ENCODE measurements at regions not wholly inside any gene's neighbourhood (a gene's known extent, or its start where the extent isn't known, plus 50 kb on each side); places are given as distances from the start of the nearest gene placed in this dataset.

GRCh38 chr4:82140422-82140821, 233.4 kb downstream of the HNRNPD start:
- POLR2A ChIA-PET (ENCODE audit: partially characterized antibody): no interaction called here

More at GRCh38 chr4:82140422-82140821, 233.4 kb downstream of the HNRNPD start:
- Histone ChIP-seq H2AFZ (ENCODE audit: low read length) (no peak overlapping the region), H3K14ac (ENCODE audit: insufficient read length) (no peak overlapping the region), H4K8ac (ENCODE audit: extremely low read depth, insufficient read depth, low read length) (no peak overlapping the region), H3K9me3 (ENCODE audit: insufficient read depth in 2 of 2, low read depth in 1 of 2, low read length in 1 of 2) (no peaks in the 10 kb centered on the region), H3K27me3 (replicated peaks in 1 of 4; ENCODE audit: control insufficient read depth in 3 of 4, extremely low read depth in 1 of 4, insufficient read depth in 3 of 4, low read length in 3 of 4) (no peaks in the 10 kb centered on the region; a peak in 1 of 7 replicates), H2BK5ac (ENCODE audit: low read depth, low read length) (no peak overlapping the region), H3K4ac (replicated peaks; ENCODE audit: insufficient read length, low read depth, low read length) (no peak overlapping the region), H3K79me1 (ENCODE audit: low read depth, low read length) (no peaks in the 10 kb centered on the region), H3K23me2 (ENCODE audit: low read depth, low read length) (no peaks in the 10 kb centered on the region), H3K79me2 (ENCODE audit: control insufficient read depth in 1 of 2, insufficient read depth in 2 of 2, low read length in 2 of 2) (no peaks in the 10 kb centered on the region), H2BK20ac (ENCODE audit: low read length) (no peak overlapping the region), H3K9ac (replicated peaks in 1 of 4; ENCODE audit: extremely low read depth in 1 of 4, low read depth in 3 of 4, low read length in 3 of 4) (no peak overlapping the region), H2AK5ac (ENCODE audit: low read depth, low read length) (no peak overlapping the region), H2BK12ac (ENCODE audit: low read depth, low read length) (no peak overlapping the region), H3K18ac (ENCODE audit: extremely low read depth, low read length) (no peak overlapping the region), H3K36me3 (ENCODE audit: control insufficient read depth in 2 of 4, insufficient read depth in 4 of 4, low read length in 3 of 4) (no peaks in the 10 kb centered on the region), H3K27ac (ENCODE audit: low read depth, low read length) (no peak overlapping the region), H3K4me2 (ENCODE audit: insufficient read depth in 1 of 2, low read depth in 2 of 2, low read length in 2 of 2) (no peak overlapping the region), H4K5ac (ENCODE audit: insufficient read length, low read depth, low read length) (no peak overlapping the region), H3K4me3 (ENCODE audit: extremely low read depth in 1 of 4, insufficient read depth in 2 of 4, low read depth in 3 of 4, low read length in 4 of 4) (no peak overlapping the region), H2BK15ac (ENCODE audit: low read length) (no peak overlapping the region), H3K56ac (replicated peaks; ENCODE audit: insufficient read length, low read depth, low read length) (no peak overlapping the region), H3K4me1 (replicated peaks in 1 of 4; ENCODE audit: control insufficient read depth in 3 of 4, insufficient read depth in 4 of 4, low read length in 3 of 4) (no peaks in the 10 kb centered on the region), H2BK120ac (replicated peaks; ENCODE audit: low read depth, low read length) (no peak overlapping the region), H4K20me1 (replicated peaks in 1 of 2; ENCODE audit: control insufficient read depth in 1 of 2, insufficient read depth in 2 of 2, low read length in 2 of 2) (no peaks in the 10 kb centered on the region), H4K91ac (replicated peaks; ENCODE audit: insufficient read length, low read length) (no peak overlapping the region), H3K23ac (ENCODE audit: insufficient read length) (no peak overlapping the region)
- FAIRE-seq (no peak), DNase-seq (ENCODE audit: low read depth in 1 of 2, low spot score in 2 of 2) (no peak)
- CTCF ChIA-PET (ENCODE audit: partially characterized antibody): no interaction called here
- TF ChIP-seq EZH2 (IDR thresholded peaks at IDR 0.05; ENCODE audit: low read depth, low read length, severe bottlenecking) (no peak), TAF1 (IDR thresholded peaks at IDR 0.05; ENCODE audit: low read depth, low read length) (no peak), SP2 (IDR thresholded peaks at IDR 0.05; ENCODE audit: low read length) (no peak), RXRA (IDR thresholded peaks at IDR 0.05; ENCODE audit: insufficient read depth, low read depth, low read length) (no peak)
- WGBS, 2 experiments (ENCODE audit: extremely low coverage in 1 of 2, insufficient coverage in 1 of 2, insufficient read length in 1 of 2, insufficient replicate concordance in 2 of 2, low coverage in 1 of 2, low lambda C conversion rate in 2 of 2, missing lambda C conversion rate in 1 of 2): 79% methylated on average over 1 of the region's 2 CpGs; no CpG with 5 or more reads in 1 of the 2 experiments

Data from H1 (cell line).